Activated naive CD4-positive, alpha-beta T cell treated with anti-CD3 and anti-CD28 coated beads for 36 hours (primary cell): ENCODE measurements at regions not wholly inside any gene's neighbourhood (a gene's known extent, or its start where the extent isn't known, plus 50 kb on each side); places are given as distances from the start of the nearest gene placed in this dataset.

ENCODE experiments used
- CTCF ChIA-PET: fragments of 350-600 bp; sonication (Branson Sonifier 250); formaldehyde crosslinking; loops from one replicate; lab custom pipeline; 2021; ENCODE audit warnings: antibody characterized with exemption; lab: Charles Lee
- DNase-seq: peaks from one replicate; pipeline ENCODE4 v3.0.0-alpha.2; 2020
- H3K27ac Mint-ChIP-seq: one replicate; pipeline ENCODE4 v1.8.0; 2021; ENCODE audit warnings: mild to moderate bottlenecking, mixed read lengths
- H3K27me3 Mint-ChIP-seq: one replicate; pipeline ENCODE4 v1.8.0; 2021; ENCODE audit warnings: low read depth, mixed read lengths
- H3K36me3 Mint-ChIP-seq: one replicate; pipeline ENCODE4 v1.8.0; 2021; ENCODE audit warnings: low read depth, mixed read lengths
- H3K4me1 Mint-ChIP-seq: one replicate; pipeline ENCODE4 v1.8.0; 2021; ENCODE audit warnings: low read depth, mixed read lengths
- H3K4me3 Mint-ChIP-seq: one replicate; pipeline ENCODE4 v1.8.0; 2021; ENCODE audit warnings: mild to moderate bottlenecking, moderate library complexity, mixed read lengths
- H3K9me3 Mint-ChIP-seq: one replicate; pipeline ENCODE4 v1.8.0; 2021; ENCODE audit warnings: mixed read lengths
- intact Hi-C: fragments of 100-400 bp; cut with micrococcal nuclease; formaldehyde crosslinking; loops from one replicate; pipeline ENCODE4 v1.15.1; 2023

DNA sequence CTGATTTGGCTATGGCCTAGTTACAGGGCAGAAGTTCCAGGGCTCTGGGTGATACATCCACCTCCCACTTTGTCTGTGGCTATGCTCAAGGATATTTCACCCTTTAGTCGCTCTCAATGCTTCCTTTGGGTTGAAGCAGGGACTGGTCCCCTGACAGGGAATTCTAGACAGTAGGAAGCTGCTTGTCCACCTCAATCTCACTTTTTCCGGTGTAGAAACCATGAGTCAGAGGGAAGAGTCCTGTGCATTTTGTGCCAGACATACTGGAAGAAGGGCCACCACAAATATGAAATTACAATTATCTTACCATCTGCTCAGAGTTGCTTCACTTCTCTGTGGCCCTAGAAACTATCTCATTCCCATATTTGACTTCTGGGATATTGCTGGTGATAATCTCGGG lies 413.7 kb upstream of the FAT3 start:
- DNase-seq, result no peak
- intact Hi-C loops, result no loop called here
- no peaks in the 10 kb centered on the region for H3K4me1 Mint-ChIP-seq
- no peaks in the 10 kb centered on the region for H3K27me3 Mint-ChIP-seq
- H3K4me3 Mint-ChIP-seq, result no peak overlapping the region
- peaks cover 13% of the 10 kb centered on the region for H3K9me3 Mint-ChIP-seq
- CTCF ChIA-PET, result no interaction called here
- H3K36me3 Mint-ChIP-seq, result no peaks in the 10 kb centered on the region
- H3K27ac Mint-ChIP-seq, result no peak overlapping the region

DNA sequence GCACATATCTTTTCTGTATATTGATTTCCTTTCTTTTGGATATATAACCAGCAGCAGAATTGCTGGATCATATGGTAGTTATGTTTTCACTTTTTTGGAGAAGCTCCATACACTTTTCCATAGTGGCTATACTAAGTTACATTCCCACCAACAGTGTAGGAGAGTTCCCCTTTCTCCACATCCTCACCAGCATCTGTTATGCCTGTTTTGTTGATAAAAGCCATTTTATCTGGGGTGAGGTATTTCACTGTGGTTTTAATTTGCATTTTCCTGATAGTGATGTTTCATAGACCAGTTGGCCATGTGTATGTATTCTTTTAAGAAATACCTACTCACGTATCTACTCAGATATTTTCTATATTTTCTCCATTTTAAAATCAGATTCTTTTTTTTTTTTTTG lies 419.3 kb upstream of the FAT3 start:
- intact Hi-C loops, result no loop called here
- H3K4me1 Mint-ChIP-seq, result no peaks in the 10 kb centered on the region

GRCh38 chr11:91804042-91804441 lies 420.6 kb upstream of the FAT3 start:
- Mint-ChIP-seq H3K4me3 (no peak overlapping the region), H3K36me3 (no peaks in the 10 kb centered on the region)

More for the DNA sequence above, 419.3 kb upstream of the FAT3 start:
- peaks cover 13% of the 10 kb centered on the region for H3K9me3 Mint-ChIP-seq
- no peak overlapping the region for H3K27ac Mint-ChIP-seq
- DNase-seq, result no peak
- H3K4me3 Mint-ChIP-seq, result no peak overlapping the region
- H3K27me3 Mint-ChIP-seq, result no peaks in the 10 kb centered on the region
- CTCF ChIA-PET, result interaction anchor here (0.6 kb wide), 1 partner anchor 845 kb away, joined by 3 read pairs; no protein-coding TSS in a partner anchor
- no peaks in the 10 kb centered on the region for H3K36me3 Mint-ChIP-seq

DNA sequence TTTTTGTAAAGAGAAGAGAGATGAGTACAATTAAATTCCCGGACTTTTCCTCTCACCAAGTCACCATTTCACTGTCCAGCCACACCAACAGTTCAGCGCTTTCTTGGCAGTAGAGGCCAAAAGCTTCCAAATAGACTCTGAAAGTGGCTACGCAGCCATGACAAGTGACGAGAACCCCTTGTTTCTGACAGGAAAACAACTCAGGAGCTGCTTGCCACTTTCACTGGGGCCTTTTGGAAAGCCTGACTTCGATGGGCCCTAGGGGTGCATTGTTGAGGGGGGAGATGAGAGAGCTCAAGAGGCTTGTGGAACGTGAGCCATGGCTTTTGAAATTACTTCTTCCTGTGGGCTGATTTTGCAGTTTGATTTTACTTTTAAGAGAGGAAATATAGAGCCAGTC lies 422.1 kb upstream of the FAT3 start:
- intact Hi-C loops, result no loop called here
- Mint-ChIP-seq H3K4me3 (no peak overlapping the region), H3K4me1 (no peaks in the 10 kb centered on the region), H3K36me3 (no peaks in the 10 kb centered on the region), H3K9me3 (peaks cover 4% of the 10 kb centered on the region), H3K27ac (no peak overlapping the region), H3K27me3 (no peaks in the 10 kb centered on the region)
- DNase-seq, result no peak
- CTCF ChIA-PET, result no interaction called here

More at GRCh38 chr11:91804042-91804441, 420.6 kb upstream of the FAT3 start:
- H3K9me3 Mint-ChIP-seq, result peaks cover 11% of the 10 kb centered on the region
- DNase-seq, result no peak
- CTCF ChIA-PET, result no interaction called here
- intact Hi-C loops, result no loop called here
- no peaks in the 10 kb centered on the region for H3K27me3 Mint-ChIP-seq
- no peaks in the 10 kb centered on the region for H3K4me1 Mint-ChIP-seq
- H3K27ac Mint-ChIP-seq, result no peak overlapping the region

DNA sequence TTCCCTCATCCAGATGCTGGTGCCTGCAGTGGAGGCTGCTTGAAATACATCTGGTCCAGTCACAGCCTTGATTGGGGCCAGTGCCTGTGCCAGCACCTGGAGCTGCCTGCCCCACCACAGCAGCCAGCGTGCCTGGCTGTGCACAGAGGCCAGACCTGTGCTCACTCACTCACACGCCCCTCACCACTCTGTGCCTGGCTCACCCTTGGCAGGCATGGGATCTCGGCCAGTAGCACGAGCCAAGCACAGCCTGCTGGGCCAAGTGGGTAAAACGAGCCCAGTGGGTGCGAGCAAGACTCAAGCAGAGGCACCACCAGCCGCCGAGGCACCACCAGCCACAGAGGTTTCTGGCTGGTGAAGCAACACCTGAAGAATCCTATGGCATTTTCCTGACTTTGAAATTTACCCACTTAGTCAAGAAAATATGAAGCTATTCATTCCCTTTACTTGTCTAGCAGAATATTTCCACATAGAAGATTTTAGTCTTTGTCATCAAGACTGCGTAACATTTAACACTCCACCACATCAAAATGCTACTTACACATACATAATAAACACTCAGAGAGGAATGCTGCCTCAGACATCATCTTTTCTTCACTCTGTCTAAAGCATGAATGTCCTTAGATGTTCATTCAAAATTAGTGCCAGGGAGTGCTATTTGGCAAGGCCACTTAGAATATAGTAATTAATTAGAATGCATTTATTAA lies 424.3 kb upstream of the FAT3 start:
- Mint-ChIP-seq H3K36me3 (no peaks in the 10 kb centered on the region), H3K4me3 (no peak overlapping the region), H3K4me1 (no peaks in the 10 kb centered on the region), H3K27ac (no peak overlapping the region), H3K27me3 (no peaks in the 10 kb centered on the region), H3K9me3 (no peaks in the 10 kb centered on the region)
- CTCF ChIA-PET, result no interaction called here
- intact Hi-C loops, result no loop called here
- DNase-seq, result no peak

GRCh38 chr11:91798240-91798639 lies 426.4 kb upstream of the FAT3 start:
- Mint-ChIP-seq H3K4me3 (no peak overlapping the region), H3K4me1 (no peaks in the 10 kb centered on the region), H3K36me3 (no peaks in the 10 kb centered on the region), H3K27ac (no peak overlapping the region), H3K9me3 (no peaks in the 10 kb centered on the region), H3K27me3 (no peaks in the 10 kb centered on the region)
- DNase-seq, result no peak
- intact Hi-C loops, result no loop called here
- CTCF ChIA-PET, result no interaction called here

DNA sequence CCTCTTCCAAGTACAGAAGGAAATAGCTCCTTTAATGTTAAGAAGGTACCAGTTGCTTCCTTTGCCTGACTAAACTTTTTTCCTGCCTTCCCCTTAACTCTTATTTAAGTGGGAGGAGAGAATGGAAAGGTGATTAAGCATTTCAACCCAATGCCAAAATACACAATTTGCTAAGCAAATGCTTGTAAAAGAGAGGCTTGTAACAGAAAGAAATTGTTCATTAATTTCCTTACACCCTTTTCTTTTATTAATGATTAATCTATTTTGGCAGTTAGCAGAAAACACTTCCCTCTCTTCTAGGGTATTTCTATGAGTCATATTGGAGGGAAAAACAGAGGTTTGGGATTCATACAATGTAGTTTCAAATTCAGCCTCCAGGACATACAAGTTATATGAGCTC lies 427.6 kb upstream of the FAT3 start:
- H3K27me3 Mint-ChIP-seq, result no peaks in the 10 kb centered on the region
- no peak overlapping the region for H3K4me3 Mint-ChIP-seq
- no peaks in the 10 kb centered on the region for H3K36me3 Mint-ChIP-seq
- intact Hi-C loops, result no loop called here
- CTCF ChIA-PET, result no interaction called here
- peaks cover 2% of the 10 kb centered on the region for H3K9me3 Mint-ChIP-seq
- H3K27ac Mint-ChIP-seq, result no peak overlapping the region
- no peaks in the 10 kb centered on the region for H3K4me1 Mint-ChIP-seq
- no peak for DNase-seq

- intact Hi-C loops, result no loop called here
- Mint-ChIP-seq H3K27ac (no peak overlapping the region), H3K36me3 (no peaks in the 10 kb centered on the region), H3K4me1 (no peaks in the 10 kb centered on the region), H3K27me3 (no peaks in the 10 kb centered on the region), H3K9me3 (peaks cover 4% of the 10 kb centered on the region), H3K4me3 (no peak overlapping the region)
- DNase-seq, result no peak
- CTCF ChIA-PET, result no interaction called here
Observed at GRCh38 chr11:91795139-91795887, 429.3 kb upstream of the FAT3 start.

GRCh38 chr11:91794146-91794545 lies 430.5 kb upstream of the FAT3 start:
- no peaks in the 10 kb centered on the region for H3K27me3 Mint-ChIP-seq

GRCh38 chr11:91792779-91793262 lies 431.8 kb upstream of the FAT3 start:
- Mint-ChIP-seq H3K27me3 (no peaks in the 10 kb centered on the region), H3K27ac (no peak overlapping the region), H3K4me3 (no peak overlapping the region), H3K4me1 (no peaks in the 10 kb centered on the region), H3K9me3 (peaks cover 4% of the 10 kb centered on the region), H3K36me3 (no peaks in the 10 kb centered on the region)
- intact Hi-C loops, result no loop called here
- no peak for DNase-seq
- CTCF ChIA-PET, result no interaction called here

More at GRCh38 chr11:91794146-91794545, 430.5 kb upstream of the FAT3 start:
- H3K36me3 Mint-ChIP-seq, result no peaks in the 10 kb centered on the region
- H3K4me3 Mint-ChIP-seq, result no peak overlapping the region
- H3K4me1 Mint-ChIP-seq, result no peaks in the 10 kb centered on the region
- CTCF ChIA-PET, result no interaction called here
- no peak for DNase-seq
- intact Hi-C loops, result no loop called here
- peaks cover 4% of the 10 kb centered on the region for H3K9me3 Mint-ChIP-seq
- no peak overlapping the region for H3K27ac Mint-ChIP-seq

GRCh38 chr11:91791171-91791468 lies 433.5 kb upstream of the FAT3 start:
- no peak for DNase-seq
- peaks cover 4% of the 10 kb centered on the region for H3K9me3 Mint-ChIP-seq
- H3K4me3 Mint-ChIP-seq, result no peak overlapping the region
- H3K36me3 Mint-ChIP-seq, result no peaks in the 10 kb centered on the region
- no peaks in the 10 kb centered on the region for H3K27me3 Mint-ChIP-seq
- no peaks in the 10 kb centered on the region for H3K4me1 Mint-ChIP-seq
- no peak overlapping the region for H3K27ac Mint-ChIP-seq
- CTCF ChIA-PET, result no interaction called here
- intact Hi-C loops, result no loop called here

DNA sequence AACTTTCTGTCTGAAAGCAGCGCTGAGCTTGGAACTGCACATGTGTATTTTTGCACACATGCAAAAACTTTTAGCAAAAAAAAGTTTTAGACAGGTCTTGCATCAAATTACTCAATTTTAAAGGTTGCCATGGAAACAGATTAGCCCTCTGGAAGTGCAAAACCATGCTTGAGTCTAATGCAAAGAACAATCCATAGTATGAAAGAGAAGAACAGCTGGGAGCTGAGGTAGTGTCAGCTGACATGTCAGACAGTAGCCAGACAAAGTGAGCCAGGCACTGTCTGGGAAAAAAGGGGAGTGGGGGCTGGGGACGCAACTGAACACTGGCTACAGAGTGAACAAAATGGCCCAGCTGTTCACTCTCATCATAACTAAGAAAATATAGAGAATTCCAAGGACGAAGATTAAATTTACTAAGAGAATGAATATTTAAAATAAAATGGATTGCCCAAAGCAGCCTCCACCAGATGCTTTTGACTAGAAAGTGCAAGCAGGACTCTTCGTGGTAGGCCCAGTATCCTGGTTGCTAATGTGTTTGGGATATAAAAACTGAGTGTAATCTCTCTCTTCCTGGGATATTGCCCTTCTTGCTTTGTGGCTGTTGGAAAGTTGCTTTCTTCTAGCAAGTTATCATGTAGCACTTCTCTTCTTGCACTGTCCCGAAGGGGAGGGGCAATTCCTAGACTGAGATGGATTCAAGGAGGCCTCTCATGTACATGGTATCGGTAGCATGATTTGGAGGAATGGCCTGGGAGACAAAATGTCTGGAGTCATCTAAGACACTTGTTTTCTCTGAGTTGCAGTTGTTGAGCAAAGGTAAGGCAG lies 434.1 kb upstream of the FAT3 start:
- Mint-ChIP-seq H3K27me3 (no peaks in the 10 kb centered on the region), H3K4me3 (no peak overlapping the region), H3K4me1 (no peaks in the 10 kb centered on the region), H3K36me3 (no peaks in the 10 kb centered on the region), H3K27ac (no peak overlapping the region), H3K9me3 (peaks cover 4% of the 10 kb centered on the region)
- intact Hi-C loops, result no loop called here
- DNase-seq, result no peak
- CTCF ChIA-PET, result no interaction called here
